H1 (cell line): ENCODE measurements at regions not wholly inside any gene's neighbourhood (a gene's known extent, or its start where the extent isn't known, plus 50 kb on each side); places are given as distances from the start of the nearest gene placed in this dataset.

Experiments used
- CTCF ChIA-PET: fragments of 300-600 bp; sonication (Branson Sonifier 250); formaldehyde crosslinking; loops from one replicate; lab custom pipeline; 2021; ENCODE audit not compliant: partially characterized antibody; lab: Charles Lee
- POLR2A ChIA-PET: fragments of 300-600 bp; sonication (Branson Sonifier 250); formaldehyde crosslinking; loops from one replicate; lab custom pipeline; 2021; ENCODE audit warnings: inconsistent platforms; ENCODE audit not compliant: partially characterized antibody; lab: Charles Lee
- DNase-seq, 2 experiments: peaks; one replicate each; pipeline versions ENCODE4 v3.0.0 to v3.0.0-alpha.2; 2010 to 2022; ENCODE audit warnings: low spot score in 2 of 2, low read depth in 1 of 2, mixed read lengths in 1 of 2
- FAIRE-seq: peaks from 2 replicates; lab custom pipeline; 2011; peaks lifted over from hg19 to GRCh38; lab: Jason Lieb, UNC
- H2AFZ ChIP-seq: 2 replicates; pipeline ENCODE4 v1.8.1; 2012; ENCODE audit warnings: low read length, inconsistent platforms
- H2AK5ac ChIP-seq: 2 replicates; pipeline ENCODE4 v1.6.1; 2013; ENCODE audit warnings: low read depth, low read length
- H2BK120ac ChIP-seq: replicated peaks from 2 replicates; pipeline ENCODE3; 2013; ENCODE audit warnings: low read depth, low read length, inconsistent platforms
- H2BK12ac ChIP-seq: 2 replicates; pipeline ENCODE4 v1.6.1; 2013; ENCODE audit warnings: low read depth, low read length
- H2BK15ac ChIP-seq: 2 replicates; pipeline ENCODE4 v1.6.1; 2013; ENCODE audit warnings: low read length
- H2BK20ac ChIP-seq: 2 replicates; pipeline ENCODE4 v1.6.1; 2013; ENCODE audit warnings: low read length
- H2BK5ac ChIP-seq: 2 replicates; pipeline ENCODE4 v1.6.1; 2013; ENCODE audit warnings: low read depth, low read length
- H3K14ac ChIP-seq: 2 replicates; pipeline ENCODE4 v1.6.1; 2013; ENCODE audit warnings: inconsistent platforms; ENCODE audit not compliant: insufficient read length
- H3K18ac ChIP-seq: 2 replicates; pipeline ENCODE4 v1.6.1; 2013; ENCODE audit warnings: low read length; ENCODE audit errors: extremely low read depth
- H3K23ac ChIP-seq: 2 replicates; pipeline ENCODE4 v1.6.1; 2013; ENCODE audit warnings: inconsistent platforms; ENCODE audit not compliant: insufficient read length
- H3K23me2 ChIP-seq: 2 replicates; pipeline ENCODE4 v1.6.1; 2013; ENCODE audit warnings: low read depth, low read length
- H3K27ac ChIP-seq: 2 replicates; pipeline ENCODE4 v1.6.1; 2011; ENCODE audit warnings: low read depth, low read length, inconsistent platforms
- H3K27me3 ChIP-seq, 4 experiments: replicated peaks in 1 of 4; 1 replicate in 1 of 4; 2 replicates in 3 of 4; pipeline versions ENCODE4 v1.6.1 to v1.8.1; 2011 to 2013; ENCODE audit warnings: low read length in 3 of 4, mild to moderate bottlenecking in 3 of 4, inconsistent platforms in 2 of 4, mixed read lengths in 2 of 4, moderate library complexity in 1 of 4; ENCODE audit not compliant: control insufficient read depth in 3 of 4, insufficient read depth in 3 of 4; ENCODE audit errors: extremely low read depth in 1 of 4
- H3K36me3 ChIP-seq, 4 experiments: 2 replicates each; pipeline versions ENCODE4 v1.6.1 to v1.8.1; 2011 to 2013; ENCODE audit warnings: mild to moderate bottlenecking in 4 of 4, low read length in 3 of 4, moderate library complexity in 2 of 4, control low read depth in 1 of 4, inconsistent platforms in 1 of 4; ENCODE audit not compliant: insufficient read depth in 4 of 4, control insufficient read depth in 2 of 4
- H3K4ac ChIP-seq: replicated peaks from 2 replicates; pipeline ENCODE3; 2013; ENCODE audit warnings: low read length, low read depth, mixed read lengths, inconsistent platforms; ENCODE audit not compliant: insufficient read length
- H3K4me1 ChIP-seq, 4 experiments: replicated peaks in 1 of 4; 1 replicate in 1 of 4; 2 replicates in 3 of 4; pipeline versions ENCODE4 v1.6.1 to v1.8.1; 2011 to 2013; ENCODE audit warnings: low read length in 3 of 4, inconsistent platforms in 2 of 4, mixed read lengths in 1 of 4; ENCODE audit not compliant: insufficient read depth in 4 of 4, control insufficient read depth in 3 of 4
- H3K4me2 ChIP-seq, 2 experiments: 2 replicates each; pipeline versions ENCODE4 v1.6.1 to v1.8.1; 2011 to 2013; ENCODE audit warnings: low read depth in 2 of 2, low read length in 2 of 2, control low read depth in 1 of 2, inconsistent platforms in 1 of 2, mild to moderate bottlenecking in 1 of 2; ENCODE audit not compliant: insufficient read depth in 1 of 2
- H3K4me3 ChIP-seq, 4 experiments: fragments of 200-600, 300-600 bp in 1 of 4; sonication (generic), shearing (Covaris generic), sonication (Bioruptor Twin) in 1 of 4; 2 replicates each; pipeline versions ENCODE4 v1.5.1 to v1.8.1; 2011 to 2016; ENCODE audit warnings: low read length in 4 of 4, low read depth in 3 of 4, control low read depth in 2 of 4, inconsistent platforms in 2 of 4, mild to moderate bottlenecking in 2 of 4, mixed read lengths in 1 of 4, moderate library complexity in 1 of 4; ENCODE audit not compliant: insufficient read depth in 2 of 4; ENCODE audit errors: extremely low read depth in 1 of 4
- H3K56ac ChIP-seq: replicated peaks from 2 replicates; pipeline ENCODE3; 2013; ENCODE audit warnings: low read depth, mild to moderate bottlenecking, mixed read lengths, low read length, inconsistent platforms; ENCODE audit not compliant: insufficient read length
- H3K79me1 ChIP-seq: 2 replicates; pipeline ENCODE4 v1.6.1; 2013; ENCODE audit warnings: low read depth, low read length, control low read depth
- H3K79me2 ChIP-seq, 2 experiments: 2 replicates each; pipeline versions ENCODE4 v1.6.1 to v1.8.1; 2012 to 2013; ENCODE audit warnings: low read length in 2 of 2, mild to moderate bottlenecking in 2 of 2, inconsistent platforms in 1 of 2; ENCODE audit not compliant: insufficient read depth in 2 of 2, control insufficient read depth in 1 of 2
- H3K9ac ChIP-seq, 4 experiments: replicated peaks in 1 of 4; 1 replicate in 1 of 4; 2 replicates in 3 of 4; pipeline versions ENCODE4 v1.6.1 to v1.8.1; 2011 to 2013; ENCODE audit warnings: low read depth in 3 of 4, low read length in 3 of 4, control low read depth in 2 of 4, mild to moderate bottlenecking in 2 of 4, moderate library complexity in 2 of 4, inconsistent platforms in 1 of 4; ENCODE audit errors: extremely low read depth in 1 of 4
- H3K9me3 ChIP-seq, 2 experiments: 2 replicates each; pipeline versions ENCODE4 v1.6.1 to v1.8.1; 2012 to 2013; ENCODE audit warnings: mild to moderate bottlenecking in 2 of 2, moderate library complexity in 2 of 2, control low read depth in 1 of 2, inconsistent platforms in 1 of 2, low read depth in 1 of 2, low read length in 1 of 2, mixed read lengths in 1 of 2; ENCODE audit not compliant: insufficient read depth in 2 of 2
- H4K20me1 ChIP-seq, 2 experiments: replicated peaks in 1 of 2; 2 replicates each; pipeline versions ENCODE3 to v1.8.1; 2011 to 2013; ENCODE audit warnings: inconsistent platforms in 2 of 2, low read length in 2 of 2, mild to moderate bottlenecking in 1 of 2; ENCODE audit not compliant: insufficient read depth in 2 of 2, control insufficient read depth in 1 of 2
- H4K5ac ChIP-seq: 2 replicates; pipeline ENCODE4 v1.6.1; 2013; ENCODE audit warnings: low read length, low read depth, mixed read lengths, inconsistent platforms; ENCODE audit not compliant: insufficient read length
- H4K8ac ChIP-seq: 2 replicates; pipeline ENCODE4 v1.8.0; 2013; ENCODE audit warnings: mild to moderate bottlenecking, moderate library complexity, low read length, inconsistent platforms; ENCODE audit not compliant: insufficient read depth; ENCODE audit errors: extremely low read depth
- H4K91ac ChIP-seq: replicated peaks from 2 replicates; pipeline ENCODE3; 2013; ENCODE audit warnings: low read length, mixed read lengths, inconsistent platforms; ENCODE audit not compliant: insufficient read length
- BRCA1 ChIP-seq: IDR thresholded peaks from 2 replicates; pipeline ENCODE4 v1.6.1; 2012; ENCODE audit warnings: low read depth, low read length, improper control_type of control experiment
- CHD2 ChIP-seq: IDR thresholded peaks from 2 replicates; pipeline ENCODE4 v1.6.1; 2012; ENCODE audit warnings: low read length, improper control_type of control experiment
- EP300 ChIP-seq, 2 experiments: IDR thresholded peaks; 1 replicate in 1 of 2; 2 replicates in 1 of 2; pipeline ENCODE4 v1.6.1; 2011 to 2012; ENCODE audit warnings: low read depth in 2 of 2, low read length in 2 of 2, mild to moderate bottlenecking in 2 of 2, borderline replicate concordance in 1 of 2, inconsistent platforms in 1 of 2, moderate library complexity in 1 of 2
- FOSL1 ChIP-seq: IDR thresholded peaks from 2 replicates; pipeline ENCODE4 v1.6.1; 2011; ENCODE audit warnings: mild to moderate bottlenecking, low read depth, low read length, moderate library complexity; ENCODE audit not compliant: insufficient read depth
- GTF2F1 ChIP-seq: IDR thresholded peaks from 2 replicates; pipeline ENCODE4 v1.6.1; 2012; ENCODE audit warnings: low read depth, low read length, improper control_type of control experiment, borderline replicate concordance
- KDM1A ChIP-seq: fragments of 200-600, 300-600 bp; sonication (generic); IDR thresholded peaks from 2 replicates; pipeline ENCODE4 v1.7.1; 2016; ENCODE audit warnings: mild to moderate bottlenecking, low read length, borderline replicate concordance
- KDM4A ChIP-seq: IDR thresholded peaks from one replicate; pipeline ENCODE4 v1.7.1; 2012; ENCODE audit warnings: low read depth, mild to moderate bottlenecking, moderate library complexity, low read length, inconsistent platforms; ENCODE audit not compliant: severe bottlenecking
- KDM5A ChIP-seq: fragments of 200-600 bp; IDR thresholded peaks from 2 replicates; pipeline ENCODE4 v1.7.1; 2012; ENCODE audit warnings: mild to moderate bottlenecking, low read length, inconsistent platforms, mixed read lengths
- RXRA ChIP-seq: IDR thresholded peaks from 2 replicates; pipeline ENCODE4 v1.6.1; 2011; ENCODE audit warnings: low read depth, mild to moderate bottlenecking, low read length, moderate library complexity; ENCODE audit not compliant: insufficient read depth
- SRF ChIP-seq: IDR thresholded peaks from 2 replicates; pipeline ENCODE4 v1.6.1; 2011; ENCODE audit warnings: mild to moderate bottlenecking, low read depth, low read length, moderate library complexity
- TBP ChIP-seq: IDR thresholded peaks from 2 replicates; pipeline ENCODE4 v1.6.1; 2011; ENCODE audit warnings: low read depth, low read length, improper control_type of control experiment
- WGBS, 2 experiments: shearing (Covaris generic) in 1 of 2; methylation state at CpG; one replicate each; pipeline versions ENCODE4 v1.1.6 to v1.1.7; 2013 to 2015; ENCODE audit warnings: low lambda C conversion rate in 2 of 2, mixed read lengths in 2 of 2, inconsistent platforms in 1 of 2, low coverage in 1 of 2, missing lambda C conversion rate in 1 of 2; ENCODE audit not compliant: insufficient replicate concordance in 2 of 2, insufficient coverage in 1 of 2, insufficient read length in 1 of 2; ENCODE audit errors: extremely low coverage in 1 of 2, missing lambda C conversion rate in 1 of 2; 5-methylcytosine and 5-hydroxymethylcytosine counted together

DNA sequence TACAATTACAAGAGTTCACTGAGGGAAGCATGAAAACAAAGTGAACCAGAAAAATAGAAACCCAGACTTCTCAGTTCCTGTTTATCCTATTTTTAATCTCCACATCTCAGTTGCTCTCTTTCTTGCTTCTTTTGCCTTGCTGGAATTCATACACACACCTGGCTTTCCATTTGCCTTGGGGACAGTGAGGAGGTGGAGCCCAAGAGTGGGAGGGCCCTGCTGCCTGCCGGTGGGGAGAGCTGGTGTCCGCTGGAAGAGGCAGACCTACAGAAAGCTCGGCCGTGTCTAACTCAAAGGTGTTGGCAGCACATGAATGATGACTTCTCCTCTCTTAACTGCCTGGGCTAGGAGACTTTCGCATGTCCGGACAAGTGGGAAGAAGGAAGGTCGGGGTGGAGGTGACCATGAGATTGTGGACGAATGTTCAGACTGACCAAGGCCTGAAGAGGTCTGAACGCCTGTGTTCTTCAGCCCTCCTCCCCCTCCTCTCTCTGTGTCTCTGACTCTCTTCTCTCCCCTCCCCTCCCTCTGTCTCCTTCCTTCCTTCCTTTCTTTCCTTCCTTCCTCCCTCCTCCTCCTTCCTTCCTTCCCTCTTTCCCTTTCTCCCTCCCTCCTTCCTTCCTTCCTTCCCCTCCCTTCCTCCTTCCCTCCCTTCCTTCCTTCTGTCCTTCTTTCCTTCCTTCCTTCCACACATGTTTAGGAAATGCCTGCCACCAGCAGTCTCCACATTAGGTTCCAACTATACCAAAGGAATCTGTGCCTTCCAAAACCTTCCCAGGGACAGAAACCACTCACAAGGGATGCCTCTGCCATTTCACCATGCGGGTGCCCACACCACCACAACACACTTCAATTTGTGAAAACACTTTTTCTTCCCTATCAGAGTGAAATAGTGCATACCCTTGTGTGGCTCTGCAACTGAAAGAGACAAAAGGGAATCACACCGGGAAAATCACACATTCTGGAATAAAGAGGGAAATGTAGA, 157.3 kb upstream of the RUNX1 start:
- H3K4ac ChIP-seq, result no peak overlapping the region
- no peak overlapping the region for H3K9ac ChIP-seq
- H4K5ac ChIP-seq, result no peak overlapping the region
- H3K18ac ChIP-seq, result no peak overlapping the region
- H3K23me2 ChIP-seq, result no peaks in the 10 kb centered on the region; the same call in 1 of the 2 replicates
- no peak overlapping the region for H3K4me2 ChIP-seq
- H2AK5ac ChIP-seq, result no peak overlapping the region
- no peaks in the 10 kb centered on the region for H3K9me3 ChIP-seq
- H4K8ac ChIP-seq, result no peak overlapping the region
- H3K14ac ChIP-seq, result no peak overlapping the region
- H3K4me3 ChIP-seq, result no peak overlapping the region
- H3K79me2 ChIP-seq, result no peaks in the 10 kb centered on the region
- FAIRE-seq (no peak), DNase-seq (no peak)
- H2BK120ac ChIP-seq, result no peak overlapping the region
- H2BK12ac ChIP-seq, result 0 out of 2 replicates have a peak overlapping the region, but pooled peaks have one; percentile 45
- no peak overlapping the region; the same call in 1 of the 2 replicates for H2BK20ac ChIP-seq
- no peak overlapping the region for H3K27ac ChIP-seq
- no peak overlapping the region for H3K56ac ChIP-seq
- H2BK5ac ChIP-seq, result 0 out of 2 replicates have a peak overlapping the region, but pooled peaks have one; percentile 7
- H3K36me3 ChIP-seq, result no peaks in the 10 kb centered on the region
- POLR2A ChIA-PET, result interaction anchor here (0.6 kb wide), 1 partner anchor 190 kb away, joined by 3 read pairs; no protein-coding TSS in a partner anchor
- CTCF ChIA-PET, result interaction anchor here (1.1 to 2.4 kb wide), 6 partner anchors 9 to 318 kb away, joined by 3 to 11 read pairs (median 5); no protein-coding TSS in a partner anchor
- WGBS, 2 experiments, result 77% methylated on average over 11 of the region's 11 CpGs; no CpG with 5 or more reads in 1 of the 2 experiments
- no peaks in the 10 kb centered on the region for H3K27me3 ChIP-seq
- no peaks in the 10 kb centered on the region for H3K79me1 ChIP-seq
- H3K4me1 ChIP-seq, result peaks cover 0 to 2% (median under 1%) of the 10 kb centered on the region in 4 experiments; a peak in 3 of 7 replicates
- H2AFZ ChIP-seq, result peak overlapping the region; percentile 97
- peak overlapping the region; percentile 85; the same call in 1 of the 2 replicates for H2BK15ac ChIP-seq
- H4K20me1 ChIP-seq, result no peaks in the 10 kb centered on the region
- no peak overlapping the region for H3K23ac ChIP-seq
- H4K91ac ChIP-seq, result no peak overlapping the region
- TF ChIP-seq KDM4A (no peak), EP300 (IDR thresholded peaks at IDR 0.05; ENCODE audit: borderline replicate concordance in 1 of 2, low read depth in 2 of 2, low read length in 2 of 2) (no peak), GTF2F1 (no peak), TBP (no peak), SRF (no peak), CHD2 (no peak), BRCA1 (no peak), KDM1A (no peak), FOSL1 (no peak), RXRA (no peak), KDM5A (no peak)
